H1 (cell line): ENCODE measurements at regions not wholly inside any gene's neighbourhood (a gene's known extent, or its start where the extent isn't known, plus 50 kb on each side); places are given as distances from the start of the nearest gene placed in this dataset.

Experiments
- CTCF ChIP-seq, 3 experiments: IDR thresholded peaks; 1 replicate in 2 of 3; 2 replicates in 1 of 3; pipeline versions ENCODE4 v1.5.1 to v1.6.1; 2011; ENCODE audit warnings: low read length in 3 of 3, mild to moderate bottlenecking in 3 of 3, inconsistent platforms in 2 of 3, low read depth in 1 of 3, moderate library complexity in 1 of 3; ENCODE audit not compliant: insufficient read depth in 1 of 3; ENCODE audit errors: control extremely low read depth in 1 of 3
- EGR1 ChIP-seq: IDR thresholded peaks from 2 replicates; pipeline ENCODE4 v1.6.1; 2011; ENCODE audit warnings: low read depth, low read length, borderline replicate concordance
- EP300 ChIP-seq, 2 experiments: IDR thresholded peaks; 1 replicate in 1 of 2; 2 replicates in 1 of 2; pipeline ENCODE4 v1.6.1; 2011 to 2012; ENCODE audit warnings: low read depth in 2 of 2, low read length in 2 of 2, mild to moderate bottlenecking in 2 of 2, borderline replicate concordance in 1 of 2, inconsistent platforms in 1 of 2, moderate library complexity in 1 of 2
- KDM4A ChIP-seq: IDR thresholded peaks from one replicate; pipeline ENCODE4 v1.7.1; 2012; ENCODE audit warnings: low read depth, mild to moderate bottlenecking, moderate library complexity, low read length, inconsistent platforms; ENCODE audit not compliant: severe bottlenecking
- MAFK ChIP-seq: IDR thresholded peaks from 2 replicates; pipeline ENCODE4 v1.6.1; 2012; ENCODE audit warnings: low read depth, mild to moderate bottlenecking, improper control_type of control experiment, low read length
- MAX ChIP-seq: IDR thresholded peaks from 2 replicates; pipeline ENCODE4 v1.6.1; 2012; ENCODE audit warnings: inconsistent platforms
- POLR2A ChIP-seq, 2 experiments: IDR thresholded peaks; 1 replicate in 1 of 2; 2 replicates in 1 of 2; pipeline ENCODE4 v1.6.1; 2011; ENCODE audit warnings: low read depth in 2 of 2, low read length in 2 of 2, mild to moderate bottlenecking in 2 of 2; ENCODE audit errors: control extremely low read depth in 1 of 2
- POLR2AphosphoS5 ChIP-seq: IDR thresholded peaks from 2 replicates; pipeline ENCODE4 v1.6.1; 2011; ENCODE audit warnings: low read depth, low read length
- RAD21 ChIP-seq, 2 experiments: IDR thresholded peaks in 1 of 2; conservative IDR thresholded peaks in 1 of 2; 2 replicates each; pipeline ENCODE4 v1.6.1; 2011; ENCODE audit warnings: low read depth in 2 of 2, low read length in 2 of 2, improper control_type of control experiment in 1 of 2, inconsistent platforms in 1 of 2, mild to moderate bottlenecking in 1 of 2, moderate library complexity in 1 of 2
- RNF2 ChIP-seq: fragments of 200-900, 300-1000 bp; sonication (generic); IDR thresholded peaks from 2 replicates; pipeline ENCODE4 v1.7.1; 2016; ENCODE audit warnings: borderline replicate concordance, low read depth, mild to moderate bottlenecking, antibody characterized with exemption, low read length; ENCODE audit not compliant: poor library complexity, severe bottlenecking; ENCODE audit errors: missing control alignments
- SIX5 ChIP-seq: IDR thresholded peaks from 2 replicates; pipeline ENCODE4 v1.6.1; 2011; ENCODE audit warnings: mild to moderate bottlenecking, low read depth, low read length
- SRF ChIP-seq: IDR thresholded peaks from 2 replicates; pipeline ENCODE4 v1.6.1; 2011; ENCODE audit warnings: mild to moderate bottlenecking, low read depth, low read length, moderate library complexity
- TAF1 ChIP-seq: IDR thresholded peaks from 2 replicates; pipeline ENCODE4 v1.6.1; 2011; ENCODE audit warnings: mild to moderate bottlenecking, low read depth, low read length
- YY1 ChIP-seq: IDR thresholded peaks from 2 replicates; pipeline ENCODE4 v1.6.1; 2011; ENCODE audit warnings: low read depth, mild to moderate bottlenecking, low read length

- TF ChIP-seq CTCF (IDR thresholded peaks at IDR 0.05; ENCODE audit: control extremely low read depth in 1 of 3, insufficient read depth in 1 of 3, low read depth in 1 of 3, low read length in 3 of 3), result no peak
- no peak for TF ChIP-seq SIX5
- TF ChIP-seq RNF2, result no peak
- no peak for TF ChIP-seq MAFK
- no peak for TF ChIP-seq POLR2AphosphoS5
- TF ChIP-seq YY1, result no peak
- no peak for TF ChIP-seq POLR2A (IDR thresholded peaks at IDR 0.05; ENCODE audit: control extremely low read depth in 1 of 2, low read depth in 2 of 2, low read length in 2 of 2)
- TF ChIP-seq EGR1, result no peak
- TF ChIP-seq KDM4A, result no peak
- TF ChIP-seq TAF1, result no peak
- no peak for TF ChIP-seq MAX
- TF ChIP-seq EP300 (IDR thresholded peaks at IDR 0.05; ENCODE audit: borderline replicate concordance in 1 of 2, low read depth in 2 of 2, low read length in 2 of 2), result no peak
- TF ChIP-seq SRF, result no peak
- no peak for TF ChIP-seq RAD21 (IDR thresholded peaks at IDR 0.05 in 1 of 2, conservative IDR thresholded peaks at IDR 0.05 in 1 of 2; ENCODE audit: low read depth in 2 of 2, low read length in 2 of 2)
These were observed 144.8 kb downstream of the UFM1 start for GRCh38 chr13:38494445-38494844.
